GM19395 (cell line): ENCODE measurements at regions not wholly inside any gene's neighbourhood (a gene's known extent, or its start where the extent isn't known, plus 50 kb on each side); places are given as distances from the start of the nearest gene placed in this dataset.
"Not testable (repeated sequence)": the region's sequence is repeated elsewhere in the genome, so short reads cannot be mapped to it uniquely, and the experiment has no call there.

Experiments
- ATAC-seq: cut with Tn5 transposase; IDR thresholded peaks from one replicate; pipeline ENCODE4 v1.9.1; 2021; ENCODE audit warnings: mild to moderate bottlenecking, moderate library complexity; ENCODE audit not compliant: unreplicated experiment

- no peak for ATAC-seq
Measured at GRCh38 chr14:41297576-41298327, 308.9 kb upstream of the LRFN5 start.

GRCh38 chr14:41295734-41296133 is 310.9 kb upstream of the LRFN5 start:
- no peak for ATAC-seq

DNA sequence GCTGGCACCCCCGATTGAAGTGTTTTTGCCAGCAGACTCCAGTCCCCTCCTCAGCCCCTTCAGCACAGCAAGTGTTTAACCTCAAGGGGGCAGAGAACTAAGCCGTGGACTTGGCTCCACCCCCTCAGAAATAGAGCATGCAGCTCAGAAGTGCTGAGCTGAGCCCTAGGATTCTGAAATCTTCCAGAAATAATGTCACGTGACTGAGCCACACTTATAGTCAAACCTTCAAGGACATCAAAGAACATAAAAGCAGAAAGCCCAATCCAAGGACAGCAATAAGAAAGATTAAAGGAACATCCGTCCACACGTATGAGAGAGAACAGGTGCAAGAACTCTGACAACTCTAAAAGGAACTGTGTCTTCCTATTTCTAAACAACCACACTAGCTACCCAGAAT is 317.7 kb upstream of the LRFN5 start:
- ATAC-seq, result no peak

GRCh38 chr14:41285186-41285748 is 321.4 kb upstream of the LRFN5 start:
- no peak for ATAC-seq

DNA sequence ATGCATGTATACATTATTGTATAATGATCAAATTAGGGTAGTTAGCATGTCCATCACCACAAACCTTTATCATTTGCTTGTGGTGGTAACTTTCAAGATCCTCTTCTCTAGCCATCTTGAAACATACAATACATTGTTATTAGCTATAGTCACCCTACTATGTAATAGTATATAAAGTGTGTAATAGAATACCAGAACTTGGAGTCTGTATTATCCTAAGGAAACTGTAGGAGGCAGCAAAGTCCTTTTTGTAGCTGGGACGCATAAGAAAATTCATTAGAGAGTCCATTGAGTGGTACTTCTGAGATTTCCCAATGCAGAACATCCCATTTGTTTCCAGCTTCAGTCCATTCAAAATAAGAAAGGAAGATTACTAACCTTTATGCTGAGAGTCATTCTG is 325.9 kb upstream of the LRFN5 start:
- no peak for ATAC-seq

DNA sequence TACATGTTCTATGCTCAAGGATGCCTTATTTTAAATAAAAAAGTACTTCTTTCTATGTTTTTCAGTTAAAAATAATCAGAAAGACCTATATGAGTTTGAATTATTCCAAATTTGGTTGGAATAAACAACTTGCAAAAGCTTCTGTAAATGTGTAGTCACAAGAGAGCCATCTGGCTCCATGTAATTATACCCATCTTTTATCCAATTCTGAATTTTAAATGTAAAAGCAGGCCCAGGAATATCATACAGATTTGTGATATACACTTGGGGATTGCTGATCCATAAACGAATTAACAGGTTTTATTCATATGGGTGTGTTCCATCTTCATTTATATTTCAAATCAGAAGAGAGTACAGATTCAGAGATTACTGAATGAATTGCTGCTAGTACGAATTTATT is 329.2 kb upstream of the LRFN5 start:
- ATAC-seq, result no peak

GRCh38 chr14:41257476-41257875 is 349.2 kb upstream of the LRFN5 start:
- no peak for ATAC-seq

DNA sequence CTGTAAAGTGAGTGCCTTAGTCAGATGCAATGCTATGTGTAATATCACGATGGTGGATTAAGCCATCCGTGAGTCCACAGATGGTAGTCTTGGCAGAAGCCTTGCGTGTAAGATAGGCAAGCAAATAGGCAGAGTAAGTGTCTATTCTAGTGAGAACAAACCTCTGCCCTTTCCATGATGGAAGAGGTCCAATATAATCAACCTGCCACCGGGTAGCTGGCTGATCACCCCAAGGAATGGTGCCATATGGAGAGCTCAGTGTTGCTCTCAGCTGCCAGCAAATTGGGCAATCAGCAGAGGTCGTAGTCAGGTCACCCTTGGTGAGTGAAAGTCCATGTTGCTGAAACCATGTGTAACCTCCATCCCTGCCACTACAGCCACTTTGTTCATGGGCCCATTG is 371.2 kb upstream of the LRFN5 start:
- ATAC-seq, result no peak

DNA sequence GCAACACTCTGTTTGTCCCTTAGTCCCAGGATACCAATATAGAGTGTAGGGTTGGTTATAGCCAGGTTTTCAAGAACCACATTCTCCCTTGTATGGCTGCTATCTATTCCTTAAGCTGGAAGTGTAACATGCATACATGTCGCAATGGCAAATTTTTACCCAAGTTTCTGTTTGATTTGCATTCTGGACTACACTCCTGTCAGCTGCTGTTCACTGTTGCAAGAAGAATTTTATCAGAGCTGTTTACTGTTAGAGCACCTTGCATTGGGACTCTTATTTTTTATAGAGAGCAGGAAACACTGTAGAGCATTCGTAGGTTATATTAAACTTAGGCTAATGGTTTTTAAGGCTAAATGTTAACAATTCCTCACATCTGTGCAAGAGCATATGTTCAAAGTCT is 376.0 kb upstream of the LRFN5 start:
- no peak for ATAC-seq

DNA sequence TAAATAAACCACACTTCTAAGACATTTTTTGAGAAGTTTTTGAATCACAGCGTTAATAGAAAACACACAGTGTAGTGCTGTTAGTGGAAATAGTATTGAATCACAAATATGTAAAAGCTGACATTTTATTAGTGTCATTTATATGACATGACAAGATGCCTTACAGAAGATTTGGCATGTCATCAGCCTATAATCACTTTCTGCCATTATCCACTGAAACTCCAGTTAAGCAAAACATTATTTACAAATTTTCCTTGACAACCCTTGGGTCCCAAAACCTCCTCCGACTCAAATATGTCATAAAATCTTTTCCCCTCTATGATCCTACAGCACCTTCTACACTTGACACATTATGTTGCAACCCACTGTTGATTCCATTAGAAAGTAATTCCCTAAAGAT is 376.9 kb upstream of the LRFN5 start:
- ATAC-seq, result no peak

- no peak for ATAC-seq
Measured at GRCh38 chr14:41225433-41225832, 381.2 kb upstream of the LRFN5 start.

DNA sequence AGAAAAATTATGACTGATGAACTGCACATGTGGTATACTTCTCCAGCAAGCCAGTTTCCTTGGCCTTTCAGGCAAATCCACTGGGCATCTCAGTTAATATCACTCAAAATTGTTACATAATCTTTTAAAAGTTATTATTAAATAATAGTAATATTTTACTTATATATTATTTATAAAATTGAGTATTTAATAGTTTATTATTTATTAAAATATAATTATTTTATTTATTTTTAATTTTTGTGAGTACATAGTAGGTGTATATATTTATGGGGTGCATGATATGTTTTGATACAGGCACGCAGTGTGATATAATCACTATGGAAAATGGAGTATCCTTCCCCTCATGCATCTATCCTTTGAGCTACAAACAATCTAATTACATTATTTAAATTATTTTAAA is 384.1 kb upstream of the LRFN5 start:
- ATAC-seq, result no peak

- not testable (repeated sequence) for ATAC-seq
Measured at GRCh38 chr14:41214978-41215377, 391.7 kb upstream of the LRFN5 start.

DNA sequence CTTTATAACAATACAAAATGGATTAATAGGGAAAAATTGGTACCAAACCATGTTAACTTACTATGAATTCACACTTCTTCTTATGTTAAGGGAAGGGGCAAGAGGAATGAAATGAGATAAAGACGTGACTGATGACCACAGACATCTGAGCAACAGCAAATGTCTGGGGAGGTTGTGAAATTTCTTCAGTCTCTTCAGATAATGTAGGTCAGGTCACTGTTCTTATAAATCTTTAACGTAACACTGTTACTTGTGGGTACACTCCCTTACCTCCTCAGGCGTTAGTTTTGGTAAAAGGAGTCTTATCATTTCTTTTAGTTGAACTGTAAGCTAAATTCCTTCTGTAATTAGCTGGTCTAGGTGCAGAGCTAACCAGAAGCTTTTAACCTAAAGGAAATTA is 405.0 kb upstream of the LRFN5 start:
- no peak for ATAC-seq

GRCh38 chr14:41187868-41188267 is 418.8 kb upstream of the LRFN5 start:
- ATAC-seq, result no peak

GRCh38 chr14:41171045-41171444 is 435.6 kb upstream of the LRFN5 start:
- ATAC-seq, result no peak

GRCh38 chr14:41167040-41167439 is 439.6 kb upstream of the LRFN5 start:
- ATAC-seq, result no peak

DNA sequence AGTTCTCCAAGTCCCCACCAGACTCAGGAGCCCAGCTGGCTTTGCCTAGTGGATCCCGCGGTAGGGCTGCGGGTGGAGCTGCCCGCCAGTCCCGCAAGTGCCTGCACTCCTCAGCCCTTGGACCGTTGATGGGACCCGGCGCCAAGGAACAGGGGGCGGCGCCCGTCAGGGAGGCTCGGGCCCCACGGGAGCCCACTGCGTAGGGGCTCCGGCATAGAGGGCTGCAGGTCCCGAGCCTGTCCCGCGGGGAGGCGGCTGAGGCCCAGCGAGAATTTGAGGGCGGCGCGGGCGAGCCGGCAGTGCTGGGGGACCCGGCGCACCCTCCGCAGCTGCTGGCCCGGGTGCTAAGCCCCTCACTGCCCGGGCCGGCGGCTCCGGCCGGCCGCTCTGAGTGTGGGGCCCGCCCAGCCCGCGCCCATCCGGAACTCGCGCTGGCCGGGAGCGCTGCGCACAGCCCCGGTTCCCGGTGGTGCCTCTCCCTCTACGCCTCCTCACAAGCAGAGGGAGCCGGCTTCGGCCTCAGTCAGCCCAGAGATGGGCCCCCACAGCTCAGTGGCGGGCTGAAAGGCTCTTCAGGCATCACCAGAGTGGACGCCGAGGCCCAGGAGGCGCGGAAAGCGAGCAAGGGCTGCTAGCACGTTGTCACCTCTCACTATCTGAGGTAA is 452.4 kb upstream of the LRFN5 start:
- no peak for ATAC-seq

GRCh38 chr14:41146391-41146790 is 460.3 kb upstream of the LRFN5 start:
- no peak for ATAC-seq

GRCh38 chr14:41144370-41144769 is 462.3 kb upstream of the LRFN5 start:
- no peak for ATAC-seq

DNA sequence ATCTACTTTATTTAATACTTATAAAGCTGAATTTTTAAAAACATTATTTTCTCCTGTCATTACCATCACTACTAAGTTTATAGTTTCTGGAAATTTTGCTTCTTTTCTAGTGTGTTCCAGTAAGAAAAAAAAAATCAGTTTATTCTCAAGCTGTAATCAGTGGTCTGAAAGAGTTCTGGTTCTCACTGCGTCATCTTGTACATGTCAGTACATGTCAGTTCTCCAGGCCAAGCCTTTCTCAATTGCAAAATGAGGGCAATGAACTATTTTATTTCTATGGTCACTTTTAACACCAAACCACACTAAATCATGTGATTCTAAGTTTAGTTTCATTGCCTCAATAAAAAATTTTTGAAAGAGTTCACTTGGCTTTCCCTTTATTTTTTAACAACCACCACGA is 468.9 kb upstream of the LRFN5 start:
- no peak for ATAC-seq

DNA sequence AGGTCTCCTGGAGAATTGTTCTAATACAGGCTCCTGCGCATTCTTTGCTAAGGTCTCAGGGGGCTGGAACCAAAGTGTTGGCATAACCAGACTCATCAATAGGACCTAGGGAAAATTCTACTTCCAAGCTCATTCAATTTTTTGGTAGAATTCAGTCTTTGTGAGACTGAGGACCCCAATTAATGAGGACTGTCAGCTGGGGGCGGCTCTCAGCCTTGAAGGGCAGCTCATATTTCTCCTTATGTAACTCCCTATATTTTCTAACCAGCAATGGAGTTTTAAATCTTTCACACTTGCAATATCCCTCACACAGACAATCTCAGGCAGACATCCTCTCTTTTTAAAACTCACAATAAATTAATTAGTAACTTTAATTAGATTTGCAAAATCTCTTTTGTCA is 476.4 kb upstream of the LRFN5 start:
- ATAC-seq, result no peak
